ENCODE measurements at regions not wholly inside any gene's neighbourhood (a gene's known extent, or its start where the extent isn't known, plus 50 kb on each side); places are given as distances from the start of the nearest gene placed in this dataset.

DNA sequence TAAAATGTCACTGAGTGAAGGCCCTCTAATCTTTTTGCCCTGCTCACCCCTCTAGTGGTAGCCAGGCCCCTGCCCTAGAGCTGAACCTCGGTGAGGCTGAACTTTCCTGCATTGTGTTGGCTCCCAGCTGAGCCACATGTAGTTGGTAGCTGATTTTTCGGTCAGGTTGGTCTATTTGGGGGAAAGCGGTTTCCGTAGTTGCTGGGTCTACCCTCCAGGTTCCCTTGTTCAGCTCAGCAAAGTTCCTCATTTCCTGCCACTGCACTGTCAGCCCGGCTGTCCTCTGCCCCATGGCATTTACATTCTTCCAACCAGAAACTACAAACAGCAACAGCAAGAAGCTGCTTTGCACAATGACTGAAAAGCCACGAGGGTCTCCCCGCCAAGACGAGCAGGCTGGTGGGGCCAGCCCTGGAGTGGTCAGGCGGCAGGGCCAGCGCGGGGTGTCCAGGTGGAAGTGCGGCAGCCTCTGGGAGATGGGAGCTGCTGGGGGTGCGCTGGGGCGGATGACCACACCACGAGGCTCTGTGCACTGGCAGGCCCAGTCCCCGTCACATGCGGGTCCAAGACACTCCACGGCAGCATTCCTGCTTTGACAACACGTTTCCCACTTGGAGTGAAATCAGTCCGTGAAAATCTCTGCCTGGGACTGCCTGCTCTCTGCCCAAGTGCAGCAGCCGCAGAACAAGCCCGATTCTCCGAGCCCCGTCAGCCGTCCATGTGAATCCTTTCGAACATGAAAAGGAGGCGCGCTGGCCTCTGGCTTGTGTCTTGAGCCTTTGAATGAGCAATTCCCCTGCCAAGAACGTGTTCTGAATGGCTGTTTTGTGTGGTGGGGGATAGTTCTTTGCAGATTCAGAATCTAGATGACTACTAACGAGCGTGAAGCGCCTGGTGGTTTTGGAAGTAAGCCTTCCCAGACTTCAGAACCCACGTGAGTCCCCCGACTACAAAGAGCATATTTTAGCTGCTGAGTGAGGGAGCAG is 159.4 kb downstream of the ASB1 start:
- DNase-seq, result no peak

DNA sequence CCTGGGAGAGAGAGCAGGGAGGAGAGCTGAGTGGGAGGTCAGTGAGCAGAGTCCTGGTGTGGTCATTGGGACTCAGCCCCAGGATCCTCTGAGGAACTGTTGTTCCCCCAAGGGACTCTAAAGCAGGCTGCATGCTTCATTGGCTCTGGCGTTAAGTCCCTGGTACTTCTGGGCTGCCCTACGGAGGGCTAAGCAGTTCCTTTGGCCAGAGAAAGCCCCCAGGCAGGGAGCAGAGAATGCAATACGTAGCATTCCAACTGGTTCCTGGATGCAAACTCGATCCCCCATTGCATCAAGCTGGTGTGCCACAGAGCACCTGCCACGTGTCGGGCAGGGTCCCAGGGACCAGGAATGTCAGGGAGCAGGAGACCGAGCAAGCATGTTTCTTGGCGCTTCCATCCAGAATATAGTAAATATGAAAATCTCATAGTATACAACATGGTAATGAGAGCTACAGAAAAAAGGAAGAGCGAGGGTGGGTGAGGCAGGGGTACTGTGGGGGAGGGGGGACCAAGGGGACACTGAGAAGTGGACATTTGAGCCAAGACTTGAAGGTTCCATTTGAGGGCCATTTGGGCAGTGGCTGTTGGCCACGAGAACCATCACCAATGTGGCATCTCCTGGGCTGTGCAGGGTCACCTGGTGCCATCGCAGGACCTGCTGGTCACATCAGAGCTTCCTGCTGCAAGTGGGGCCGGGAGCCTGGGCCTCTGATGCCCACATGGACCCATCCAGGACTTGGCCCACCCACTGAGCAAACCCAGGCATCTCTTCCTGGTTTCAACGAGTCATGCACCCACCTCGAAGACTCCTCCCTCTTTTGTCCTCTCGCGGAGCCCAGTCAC is 160.4 kb downstream of the ASB1 start:
- DNase-seq, result no peak

DNA sequence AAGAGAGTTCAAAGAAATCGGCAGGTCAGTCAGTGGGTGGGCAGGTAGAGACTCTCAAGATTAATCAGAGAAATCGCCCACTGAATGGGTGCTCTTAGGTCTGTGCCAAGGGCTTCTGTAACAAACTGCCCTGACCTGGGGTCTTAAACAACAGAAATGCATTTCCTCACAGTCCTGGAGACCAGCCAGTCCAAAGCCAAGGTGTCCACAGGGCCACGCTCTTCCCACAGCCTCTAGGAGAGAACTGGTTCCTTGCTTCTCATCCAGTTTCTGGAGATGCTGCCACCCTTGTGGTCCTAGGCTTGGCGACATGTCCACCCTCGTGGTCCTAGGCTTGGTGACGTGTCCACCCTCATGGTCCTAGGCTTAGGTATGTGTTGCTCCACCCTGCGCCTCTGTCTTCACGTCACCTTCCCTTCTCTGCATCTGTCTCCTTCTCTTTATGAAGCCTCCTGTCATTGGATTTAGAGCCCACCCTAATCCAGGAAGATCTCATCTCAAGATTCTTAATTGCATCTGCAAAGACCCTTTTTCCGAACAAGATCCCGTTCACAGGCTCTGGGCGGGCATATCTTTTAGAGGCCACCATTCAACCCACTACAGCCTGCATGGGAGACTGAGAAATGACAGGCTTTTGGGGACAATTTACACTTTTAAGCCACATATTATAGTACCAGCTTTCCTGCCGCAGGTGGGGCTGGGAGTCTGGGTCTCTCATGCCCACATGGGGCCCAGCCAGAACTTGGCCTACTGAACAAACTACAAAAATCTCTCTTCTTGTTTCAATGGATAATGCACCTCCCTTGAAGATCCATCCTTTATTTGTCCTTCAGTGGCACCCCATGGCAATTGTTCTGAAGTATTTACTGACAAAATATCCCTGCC is 161.3 kb downstream of the ASB1 start:
- DNase-seq, result no peak

DNA sequence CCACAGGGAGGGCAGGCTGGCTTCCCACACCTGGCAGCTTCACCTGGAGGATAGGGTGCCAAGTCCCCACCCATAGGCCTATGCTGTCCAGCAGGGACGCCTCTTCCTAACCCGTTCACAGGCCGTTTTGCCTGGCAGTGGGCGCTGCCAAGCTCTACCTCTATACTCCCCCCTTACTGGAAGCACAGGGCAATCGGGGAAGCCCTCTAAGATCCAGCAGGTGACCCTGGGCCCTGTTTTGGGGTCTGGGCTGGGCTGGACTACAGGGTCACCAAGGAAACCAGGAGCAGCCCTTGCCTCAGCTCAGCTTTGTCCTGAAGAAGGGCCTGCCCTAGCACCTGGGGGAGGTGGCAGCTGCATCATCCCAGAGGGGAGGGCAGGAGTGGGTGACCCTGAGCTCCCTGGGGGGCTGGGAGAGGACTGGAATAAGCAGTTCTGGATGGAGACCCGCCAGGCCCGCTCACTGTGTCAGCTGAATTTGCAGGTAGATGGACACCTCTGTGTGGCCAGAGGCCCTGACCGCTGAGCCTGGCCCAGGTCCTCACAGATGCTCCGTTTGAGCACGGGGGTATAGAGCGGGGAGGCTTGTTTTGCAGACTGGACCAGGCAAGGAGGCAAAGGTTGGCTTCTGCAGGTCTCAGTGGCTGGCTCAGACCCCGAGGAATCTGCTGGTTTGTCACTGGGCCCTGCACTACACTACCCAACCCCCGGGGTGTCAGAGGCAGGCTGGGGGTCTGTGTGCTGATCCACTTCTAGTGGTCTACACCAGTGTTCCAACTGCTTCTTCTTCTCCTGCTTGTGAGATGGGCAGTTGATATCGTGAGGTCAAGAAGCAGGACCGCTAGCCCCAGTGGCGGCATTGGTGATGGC is 163.1 kb downstream of the ASB1 start:
- DNase-seq, result no peak

DNA sequence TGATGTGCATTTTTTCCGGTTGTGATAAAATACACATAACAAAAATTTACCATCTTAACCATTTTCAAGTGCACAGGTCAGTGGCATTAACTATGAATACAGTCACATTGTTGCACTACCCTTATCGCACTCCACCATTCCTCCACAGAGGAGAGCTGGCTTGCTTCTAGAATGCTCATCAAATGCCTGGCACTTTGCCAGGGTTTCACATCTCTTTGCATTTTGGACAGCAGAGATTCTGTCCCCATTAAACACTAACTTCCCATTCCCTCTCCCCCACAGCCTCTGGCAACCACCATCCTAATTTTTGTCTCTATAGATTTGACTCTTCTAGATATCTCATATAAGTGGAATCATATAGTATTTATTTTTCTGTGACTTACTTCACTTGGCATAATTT is 165.0 kb downstream of the ASB1 start:
- DNase-seq, result no peak

DNA sequence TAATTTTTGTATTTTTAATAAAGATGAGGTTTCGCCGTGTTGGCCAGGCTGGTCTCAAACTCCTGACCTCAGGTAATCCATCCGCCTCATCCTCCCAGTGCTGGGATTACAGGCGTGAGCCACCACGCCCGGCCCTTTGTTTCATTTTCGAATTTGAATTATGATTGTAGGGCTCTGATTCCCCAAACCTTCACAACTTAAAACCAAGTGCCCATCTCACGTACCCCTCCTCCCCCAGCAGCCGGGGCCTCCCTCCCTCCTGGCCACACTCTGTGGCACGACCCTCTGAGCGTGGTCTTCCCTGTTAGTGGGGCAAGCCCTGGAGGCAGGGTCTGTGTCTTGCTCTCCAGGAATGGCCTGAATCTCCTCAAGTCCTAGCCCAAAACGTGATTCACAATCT is 166.5 kb downstream of the ASB1 start:
- DNase-seq, result no peak

DNA sequence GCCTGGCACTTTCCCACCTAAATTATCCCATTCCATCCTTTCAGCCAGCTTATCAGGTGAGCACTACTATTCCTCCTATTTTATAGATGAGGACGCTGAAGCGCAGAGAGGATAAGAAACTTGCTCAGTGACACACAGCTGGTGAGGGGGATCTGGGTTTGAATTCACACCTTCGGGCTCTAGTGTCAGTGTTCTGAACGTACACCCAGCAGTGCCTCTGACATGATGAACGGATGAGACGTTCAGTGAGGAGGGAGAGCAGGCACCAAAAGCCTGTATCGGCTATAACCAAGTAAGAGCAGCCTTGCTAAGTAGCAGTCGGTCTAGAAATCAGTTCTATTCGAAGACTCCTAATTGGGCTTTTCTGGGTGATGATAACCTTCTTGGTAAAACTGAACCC is 167.0 kb downstream of the ASB1 start:
- DNase-seq, result no peak

DNA sequence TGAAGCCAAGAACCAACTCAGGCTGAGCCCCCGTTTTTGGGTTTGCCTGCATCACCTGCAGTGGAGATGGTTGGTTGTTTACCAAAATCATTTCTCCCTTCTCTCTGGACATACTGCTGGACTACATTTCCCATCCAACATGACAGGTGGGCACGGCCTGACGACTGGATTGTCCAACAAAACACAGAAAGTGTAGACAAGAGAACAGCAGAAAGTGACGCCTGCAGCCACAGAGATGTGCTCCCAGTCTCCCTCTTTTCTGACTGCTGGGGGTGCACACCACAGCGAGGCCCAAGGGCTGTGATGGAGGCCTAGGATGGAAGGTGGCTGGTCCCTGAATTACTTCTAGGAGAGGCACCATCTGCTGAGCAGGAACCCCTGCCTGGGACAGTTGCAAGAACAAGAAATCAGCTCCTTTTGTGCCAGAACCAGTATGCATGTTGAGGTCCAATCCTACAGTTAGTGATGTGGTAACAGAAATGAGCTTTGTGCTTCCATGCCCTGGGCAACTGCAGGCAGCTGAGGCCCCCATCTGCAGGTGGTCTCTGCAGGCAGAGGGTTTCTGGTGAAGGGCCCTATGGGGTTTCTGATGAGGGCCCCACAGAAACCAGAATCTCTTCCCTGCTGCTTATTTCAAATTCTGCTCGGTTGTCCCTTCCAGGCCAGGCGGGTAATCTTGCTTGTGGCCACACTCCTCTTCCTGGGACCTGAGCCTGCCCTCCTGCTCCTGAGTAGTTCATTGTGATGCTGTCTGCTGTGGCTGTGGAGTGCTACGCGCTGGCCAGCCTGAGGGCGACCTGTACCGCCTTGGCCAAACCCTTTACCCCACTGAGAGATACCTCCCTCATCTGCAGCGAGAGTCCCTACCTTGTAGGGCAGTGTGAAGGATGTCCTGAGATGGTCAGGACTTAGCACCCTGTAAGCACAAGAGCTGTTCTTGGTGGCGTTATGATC is 168.3 kb downstream of the ASB1 start:
- no peak for DNase-seq

DNA sequence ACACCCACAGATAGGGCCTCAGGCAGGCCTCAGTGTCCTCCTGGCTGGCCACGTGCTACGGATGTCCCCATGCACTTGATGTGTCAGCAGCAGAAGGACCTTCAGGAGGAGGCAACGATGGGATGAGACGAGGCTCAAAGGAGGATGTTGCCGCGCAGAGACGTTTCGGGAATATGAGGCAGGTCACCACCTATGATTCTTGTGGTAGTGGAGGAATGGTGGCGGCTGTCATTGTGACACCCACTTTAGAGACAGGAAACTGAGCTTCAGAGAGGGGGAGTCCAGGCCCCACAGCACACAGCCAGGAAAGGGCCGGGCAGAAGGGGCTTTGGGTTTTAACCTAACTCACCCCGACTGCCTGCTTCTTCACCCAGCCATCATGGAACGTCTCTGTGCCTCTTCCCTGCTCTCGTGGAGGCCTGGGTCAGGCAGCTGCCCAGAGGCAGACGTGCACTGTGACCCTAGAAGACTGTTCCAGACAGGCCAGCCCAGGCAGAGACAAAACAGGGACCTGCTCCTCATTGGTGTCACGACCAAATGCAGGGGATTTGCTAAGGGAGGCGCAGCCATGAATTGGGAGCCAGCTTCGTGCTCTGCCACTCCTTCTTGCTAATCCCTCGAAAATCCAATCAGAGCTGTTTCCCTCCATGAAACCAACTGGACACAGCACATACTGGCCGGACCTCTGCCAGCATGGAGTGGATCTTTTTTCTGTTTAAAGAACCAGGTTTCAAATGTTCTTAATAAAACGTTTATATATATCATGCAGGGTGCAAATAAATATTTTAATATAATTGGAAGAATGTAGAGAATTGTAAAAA is 169.2 kb downstream of the ASB1 start:
- no peak for DNase-seq

DNA sequence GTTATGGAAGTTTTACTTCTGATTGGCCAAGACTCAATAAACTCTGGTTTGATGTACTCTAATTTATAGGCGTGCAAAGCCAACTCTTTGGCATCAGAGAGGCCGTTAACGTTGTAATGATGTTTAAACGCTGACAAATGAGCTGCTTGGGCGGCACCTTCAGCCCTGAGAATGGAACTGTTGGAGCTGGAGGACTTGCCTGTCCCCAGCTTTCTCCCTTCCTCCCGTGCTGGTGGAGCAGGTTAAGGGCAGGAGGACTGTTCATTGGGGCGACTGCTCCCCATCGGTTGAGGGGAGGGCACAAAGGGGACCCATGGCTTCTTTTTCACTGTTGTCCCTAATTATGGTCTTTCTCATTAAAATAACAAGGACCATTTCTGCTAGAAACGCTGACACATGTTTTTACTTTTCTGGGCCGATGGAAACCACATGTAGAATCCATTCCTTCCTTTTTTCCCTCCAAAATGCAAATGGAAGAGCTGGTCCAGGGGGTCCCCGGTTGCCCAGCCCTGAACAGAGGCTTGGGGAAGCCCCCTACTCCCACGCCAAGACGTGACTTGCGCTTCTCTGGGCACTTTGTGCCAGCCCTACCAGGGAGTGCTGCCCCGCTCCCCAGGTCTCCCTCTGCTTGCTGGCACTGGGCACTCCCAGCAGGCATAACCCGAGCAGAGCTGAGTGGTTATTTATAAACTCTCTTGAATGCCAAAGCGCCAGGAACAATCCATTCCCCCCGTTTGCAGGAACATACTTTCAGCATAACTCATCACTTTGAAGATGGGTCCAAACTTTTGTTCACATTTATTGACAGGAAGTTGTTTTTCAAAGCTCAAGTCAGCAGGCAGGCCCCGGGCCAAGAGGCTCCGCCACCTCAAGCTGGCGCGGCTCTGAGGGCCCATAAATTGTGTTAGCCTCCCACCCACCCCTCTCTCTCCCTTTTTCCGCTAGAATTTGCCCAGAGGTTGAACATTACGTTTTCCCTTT is 170.1 kb downstream of the ASB1 start:
- no peak for DNase-seq

DNA sequence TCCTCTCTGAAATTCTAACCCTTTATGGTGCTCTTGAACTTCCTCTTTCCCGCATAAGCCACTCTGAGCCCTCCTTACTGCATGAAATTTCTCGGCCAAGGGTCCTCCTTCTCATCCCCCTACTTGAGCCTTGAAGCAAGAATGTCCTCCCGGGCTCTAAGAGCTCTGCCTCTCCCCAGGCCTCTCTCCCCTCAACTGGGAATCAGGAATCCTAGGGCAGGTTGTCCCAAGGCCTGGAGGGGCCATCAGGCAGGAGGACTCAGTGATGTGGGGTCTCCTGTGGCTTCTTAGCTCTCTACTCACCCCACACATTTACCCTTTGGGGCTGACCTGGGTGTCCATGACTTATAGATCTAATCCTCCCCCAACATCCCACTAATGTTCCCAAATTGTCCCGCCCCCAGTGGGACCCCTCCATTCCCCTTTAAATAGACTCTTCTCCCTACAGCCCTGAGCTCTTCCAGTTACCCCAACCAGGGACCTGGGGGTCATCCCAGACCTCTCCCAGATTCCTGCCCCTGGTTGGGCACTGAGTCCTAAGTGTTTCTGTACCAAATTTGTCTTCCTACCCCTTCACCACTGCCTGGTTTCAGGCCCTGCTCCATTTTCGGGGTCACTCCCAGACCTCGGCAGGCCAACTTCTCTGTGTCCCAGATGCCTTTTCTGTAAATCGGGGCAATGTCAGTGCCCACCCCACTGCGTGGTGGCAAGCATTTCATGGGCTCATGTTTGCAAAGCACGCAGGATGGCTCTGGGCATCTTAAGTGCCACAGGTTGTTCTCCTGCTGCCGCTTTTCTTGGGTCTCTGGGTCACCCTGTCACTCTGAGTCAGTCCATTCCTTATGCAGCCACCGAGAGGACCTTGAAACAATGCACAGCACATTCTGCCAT is 171.2 kb downstream of the ASB1 start:
- DNase-seq, result no peak

DNA sequence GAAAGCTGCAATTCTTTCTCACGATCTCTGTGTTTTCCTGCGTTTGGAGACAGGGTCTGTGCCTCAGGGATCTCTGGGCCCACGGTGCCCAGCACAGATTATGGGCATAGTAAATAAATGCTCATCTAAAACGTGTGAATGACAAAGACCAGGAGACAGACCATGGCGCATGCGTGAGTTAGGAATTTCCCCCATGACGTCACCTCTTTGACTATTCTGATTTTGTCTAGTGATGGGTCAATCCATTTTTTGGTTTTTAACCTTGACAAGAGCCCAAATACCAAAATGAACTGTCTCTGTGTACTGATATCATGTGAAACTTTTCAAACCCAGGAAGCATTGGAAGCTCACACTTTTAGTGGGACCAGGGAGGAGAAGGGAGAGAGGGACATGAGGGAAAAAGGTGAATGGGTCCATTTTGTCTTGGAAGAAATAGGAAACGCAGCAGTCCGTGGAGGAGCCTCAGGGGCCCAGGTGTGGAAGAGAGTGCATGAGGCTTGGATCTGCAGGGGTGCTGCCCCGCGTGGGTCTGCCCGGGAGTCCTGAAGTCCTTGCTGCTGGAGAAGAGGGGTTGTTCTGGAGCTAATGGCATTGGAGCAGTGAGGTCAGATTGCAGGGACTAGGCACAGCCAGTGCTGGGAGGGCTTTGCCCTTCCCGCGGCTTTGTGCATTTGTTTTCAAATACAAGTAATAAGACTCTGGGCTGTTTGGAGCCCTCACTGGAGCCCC is 172.2 kb downstream of the ASB1 start:
- DNase-seq, result no peak

DNA sequence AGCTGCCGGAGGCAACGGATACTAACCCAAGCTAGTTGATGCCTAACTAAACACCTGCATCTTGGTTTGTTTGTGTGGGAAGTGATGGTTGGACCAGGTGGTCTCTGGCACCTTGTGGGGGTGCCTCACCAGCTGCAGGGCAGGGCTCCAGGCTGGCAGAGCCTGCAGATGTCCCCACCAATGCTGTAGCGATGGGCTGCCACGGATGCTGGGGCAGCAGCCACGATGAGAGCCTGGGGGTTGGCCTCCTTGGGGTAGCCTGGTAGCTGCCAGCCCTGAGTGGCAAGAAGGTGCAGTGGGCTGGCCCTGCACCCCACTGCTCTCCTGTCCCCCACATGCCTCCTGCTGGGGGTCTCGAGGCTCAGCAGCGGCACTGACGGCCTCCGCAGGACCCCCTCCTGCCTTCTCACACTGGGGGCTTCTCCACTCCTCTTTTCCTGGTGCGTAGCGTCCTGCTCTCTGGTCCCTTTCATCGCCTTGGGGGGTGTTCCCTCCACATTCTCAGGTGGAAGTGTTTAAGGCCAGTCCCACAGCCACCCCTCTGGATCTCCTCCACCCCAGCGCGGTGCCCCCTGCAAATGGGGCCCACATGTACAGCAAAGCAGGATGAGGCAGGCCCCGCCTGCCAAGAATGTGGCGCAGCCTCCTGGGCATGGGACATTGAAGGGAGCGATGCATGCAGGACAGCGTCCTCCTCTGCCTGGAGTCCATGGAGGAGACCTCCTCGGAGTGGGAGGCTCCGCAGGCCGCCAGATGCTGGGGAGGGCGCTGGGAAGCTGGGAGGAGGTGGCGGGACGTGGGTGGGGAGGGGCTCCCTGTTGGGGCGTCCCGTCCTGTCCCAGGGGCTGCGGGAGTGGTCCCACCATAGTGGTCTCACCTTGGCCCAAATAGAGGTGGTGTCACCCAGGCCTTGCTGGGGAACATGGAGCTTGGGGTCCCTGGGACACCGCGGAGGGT is 173.1 kb downstream of the ASB1 start:
- DNase-seq, result no peak

DNA sequence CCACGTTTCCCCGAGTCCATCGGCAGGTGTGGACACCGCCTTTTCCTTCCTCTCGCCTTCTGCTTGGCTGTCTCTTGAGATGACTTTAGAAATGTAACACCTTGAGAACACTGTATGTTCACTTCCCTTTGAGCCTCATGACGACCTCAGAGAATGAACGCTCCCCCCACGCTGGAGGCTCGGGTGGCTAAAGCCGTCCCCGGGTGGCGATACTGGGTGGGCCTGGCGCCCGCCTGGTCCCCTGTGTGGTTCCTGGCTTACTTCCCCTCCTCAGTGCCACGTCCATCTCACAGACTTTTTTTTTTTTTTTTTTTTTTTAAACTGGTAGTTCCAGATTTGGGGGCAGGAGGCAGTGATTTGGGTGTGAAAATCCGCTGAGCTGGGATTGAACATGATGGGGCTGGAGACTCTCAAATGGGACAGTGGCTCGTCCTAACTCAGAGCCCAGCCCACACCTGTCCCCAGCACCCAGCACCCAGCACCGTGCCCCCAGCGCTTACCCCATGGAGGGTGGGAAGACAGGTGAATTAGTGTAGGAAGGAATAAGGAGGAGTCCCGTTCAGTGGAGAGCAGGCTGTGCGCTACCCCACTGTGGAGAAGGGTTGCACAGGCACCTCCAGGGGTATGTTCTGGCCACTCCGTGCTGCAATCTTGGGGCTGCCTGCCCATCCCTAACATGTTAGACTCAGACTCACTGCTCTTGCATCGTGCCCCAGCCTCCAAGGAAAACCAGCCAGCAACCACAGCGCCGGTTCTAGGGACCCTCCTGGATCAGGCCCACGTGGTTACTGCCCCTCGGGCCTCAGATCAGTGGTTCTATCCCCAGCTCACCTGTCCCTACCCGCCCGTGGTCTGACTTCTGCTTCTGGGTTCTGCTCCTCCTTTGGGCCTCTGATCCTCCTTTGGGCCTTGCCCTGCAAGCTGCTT is 174.0 kb downstream of the ASB1 start:
- no peak for DNase-seq

All from CD4-positive, alpha-beta T cell treated with Interleukin-17A for 4 hours (primary cell).